ENCODE measurements at regions not wholly inside any gene's neighbourhood (a gene's known extent, or its start where the extent isn't known, plus 50 kb on each side); places are given as distances from the start of the nearest gene placed in this dataset.

DNA sequence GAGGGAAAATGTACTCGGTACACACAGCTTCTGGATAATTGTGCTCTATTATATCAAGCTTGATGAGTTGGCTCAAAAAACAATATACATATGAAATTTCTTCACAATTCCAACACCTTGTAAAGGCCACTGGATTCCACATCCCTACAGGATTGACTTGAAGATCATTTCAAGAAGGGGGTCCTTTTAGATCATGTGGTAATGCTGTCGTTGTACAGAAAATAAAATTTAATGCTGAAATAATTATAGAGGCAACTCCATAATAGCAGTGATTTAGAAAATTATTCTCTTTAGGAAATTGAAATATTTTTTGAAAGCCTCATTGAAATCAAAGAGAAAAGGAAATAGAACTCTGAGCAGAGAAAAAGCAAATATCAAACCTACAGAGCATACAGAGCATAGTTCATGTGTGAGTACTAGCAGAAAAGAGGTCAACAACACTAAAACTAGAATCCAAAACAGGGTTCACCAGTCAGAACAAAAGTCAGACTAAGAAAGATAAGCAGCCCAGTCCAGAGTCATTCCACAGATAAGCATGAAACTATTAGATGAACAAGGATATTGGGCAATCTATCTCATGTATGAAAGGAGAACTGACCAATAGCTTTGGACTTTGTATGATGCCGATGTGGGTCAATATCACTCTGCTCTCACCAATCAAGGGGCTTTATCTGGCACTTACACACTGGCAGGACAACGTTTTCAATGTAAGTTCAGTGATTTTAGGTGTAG lies 79.5 kb upstream of the PALMD start (continued):
- TF ChIP-seq, protein P1, sequence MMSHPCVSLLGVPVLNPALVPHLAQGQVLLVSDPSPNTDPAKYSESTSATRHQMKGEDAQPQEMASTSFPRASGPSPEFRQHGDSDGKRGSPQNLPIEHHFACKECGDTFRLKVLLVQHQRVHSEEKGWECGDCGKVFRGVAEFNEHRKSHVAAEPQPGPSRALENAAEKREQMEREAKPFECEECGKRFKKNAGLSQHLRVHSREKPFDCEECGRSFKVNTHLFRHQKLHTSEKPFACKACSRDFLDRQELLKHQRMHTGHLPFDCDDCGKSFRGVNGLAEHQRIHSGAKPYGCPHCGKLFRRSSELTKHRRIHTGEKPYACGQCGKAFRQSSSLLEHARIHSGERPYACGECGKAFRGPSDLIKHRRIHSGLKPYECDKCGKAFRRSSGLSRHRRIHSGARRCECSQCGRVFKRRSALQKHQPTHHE (CRISPR knock-in tag; IDR thresholded peaks at IDR 0.05; ENCODE audit: borderline replicate concordance), result no peak
- no peak for TF ChIP-seq ZNF720 (CRISPR knock-in tag; IDR thresholded peaks at IDR 0.05)
- TF ChIP-seq ZNF282 (IDR thresholded peaks at IDR 0.05; ENCODE audit: partially characterized antibody), result no peak
- no peak for TF ChIP-seq PRDM10 (CRISPR knock-in tag; IDR thresholded peaks at IDR 0.05; ENCODE audit: low read depth)
- TF ChIP-seq, protein P2, sequence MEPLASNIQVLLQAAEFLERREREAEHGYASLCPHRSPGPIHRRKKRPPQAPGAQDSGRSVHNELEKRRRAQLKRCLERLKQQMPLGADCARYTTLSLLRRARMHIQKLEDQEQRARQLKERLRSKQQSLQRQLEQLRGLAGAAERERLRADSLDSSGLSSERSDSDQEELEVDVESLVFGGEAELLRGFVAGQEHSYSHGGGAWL (CRISPR knock-in tag; IDR thresholded peaks at IDR 0.05), result no peak
- TF ChIP-seq LBX2 (CRISPR knock-in tag; IDR thresholded peaks at IDR 0.05; ENCODE audit: borderline replicate concordance), result no peak
- no peak for TF ChIP-seq ZSCAN30 (CRISPR knock-in tag; IDR thresholded peaks at IDR 0.05)
- no peak; the same call in 1 of the 2 replicates for TF ChIP-seq ZNF205 (CRISPR knock-in tag; IDR thresholded peaks at IDR 0.05)
- TF ChIP-seq ZNF335 (CRISPR knock-in tag; IDR thresholded peaks at IDR 0.05), result no peak; the same call in 1 of the 2 replicates
- TF ChIP-seq AGO1 (IDR thresholded peaks at IDR 0.05; ENCODE audit: low read depth, low read length, poor library complexity, severe bottlenecking), result no peak
- TF ChIP-seq, protein P3, sequence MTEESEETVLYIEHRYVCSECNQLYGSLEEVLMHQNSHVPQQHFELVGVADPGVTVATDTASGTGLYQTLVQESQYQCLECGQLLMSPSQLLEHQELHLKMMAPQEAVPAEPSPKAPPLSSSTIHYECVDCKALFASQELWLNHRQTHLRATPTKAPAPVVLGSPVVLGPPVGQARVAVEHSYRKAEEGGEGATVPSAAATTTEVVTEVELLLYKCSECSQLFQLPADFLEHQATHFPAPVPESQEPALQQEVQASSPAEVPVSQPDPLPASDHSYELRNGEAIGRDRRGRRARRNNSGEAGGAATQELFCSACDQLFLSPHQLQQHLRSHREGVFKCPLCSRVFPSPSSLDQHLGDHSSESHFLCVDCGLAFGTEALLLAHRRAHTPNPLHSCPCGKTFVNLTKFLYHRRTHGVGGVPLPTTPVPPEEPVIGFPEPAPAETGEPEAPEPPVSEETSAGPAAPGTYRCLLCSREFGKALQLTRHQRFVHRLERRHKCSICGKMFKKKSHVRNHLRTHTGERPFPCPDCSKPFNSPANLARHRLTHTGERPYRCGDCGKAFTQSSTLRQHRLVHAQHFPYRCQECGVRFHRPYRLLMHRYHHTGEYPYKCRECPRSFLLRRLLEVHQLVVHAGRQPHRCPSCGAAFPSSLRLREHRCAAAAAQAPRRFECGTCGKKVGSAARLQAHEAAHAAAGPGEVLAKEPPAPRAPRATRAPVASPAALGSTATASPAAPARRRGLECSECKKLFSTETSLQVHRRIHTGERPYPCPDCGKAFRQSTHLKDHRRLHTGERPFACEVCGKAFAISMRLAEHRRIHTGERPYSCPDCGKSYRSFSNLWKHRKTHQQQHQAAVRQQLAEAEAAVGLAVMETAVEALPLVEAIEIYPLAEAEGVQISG (CRISPR knock-in tag; IDR thresholded peaks at IDR 0.05), result no peak
- no peak for TF ChIP-seq GABPA (IDR thresholded peaks at IDR 0.05; ENCODE audit: low read depth, low read length)
- TF ChIP-seq GABPA (CRISPR knock-in tag; IDR thresholded peaks at IDR 0.05; ENCODE audit: low read depth), result peak; percentile 22; the same call in 1 of the 2 replicates
- no peak for TF ChIP-seq ZNF292 (CRISPR knock-in tag; IDR thresholded peaks at IDR 0.05; ENCODE audit: borderline replicate concordance, low read depth)
- no peak; the same call in 1 of the 2 replicates for TF ChIP-seq ZNF816 (CRISPR knock-in tag; IDR thresholded peaks at IDR 0.05; ENCODE audit: borderline replicate concordance)
- no peak for TF ChIP-seq ZNF3 (CRISPR knock-in tag; IDR thresholded peaks at IDR 0.05)
- TF ChIP-seq, protein P4, sequence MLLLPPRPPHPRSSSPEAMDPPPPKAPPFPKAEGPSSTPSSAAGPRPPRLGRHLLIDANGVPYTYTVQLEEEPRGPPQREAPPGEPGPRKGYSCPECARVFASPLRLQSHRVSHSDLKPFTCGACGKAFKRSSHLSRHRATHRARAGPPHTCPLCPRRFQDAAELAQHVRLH (CRISPR knock-in tag; IDR thresholded peaks at IDR 0.05; ENCODE audit: borderline replicate concordance, low read depth), result no peak
- TF ChIP-seq CBFB (CRISPR knock-in tag; IDR thresholded peaks at IDR 0.05), result no peak
- no peak for TF ChIP-seq TOE1 (CRISPR knock-in tag; IDR thresholded peaks at IDR 0.05)
- no peak for TF ChIP-seq ZNF547 (CRISPR knock-in tag; IDR thresholded peaks at IDR 0.05)
- TF ChIP-seq NFE2L2 (IDR thresholded peaks at IDR 0.05; ENCODE audit: low read length), result no peak
